ENCODE measurements at regions not wholly inside any gene's neighbourhood (a gene's known extent, or its start where the extent isn't known, plus 50 kb on each side); places are given as distances from the start of the nearest gene placed in this dataset.
"Not testable (repeated sequence)": the region's sequence is repeated elsewhere in the genome, so short reads cannot be mapped to it uniquely, and the experiment has no call there.

DNA sequence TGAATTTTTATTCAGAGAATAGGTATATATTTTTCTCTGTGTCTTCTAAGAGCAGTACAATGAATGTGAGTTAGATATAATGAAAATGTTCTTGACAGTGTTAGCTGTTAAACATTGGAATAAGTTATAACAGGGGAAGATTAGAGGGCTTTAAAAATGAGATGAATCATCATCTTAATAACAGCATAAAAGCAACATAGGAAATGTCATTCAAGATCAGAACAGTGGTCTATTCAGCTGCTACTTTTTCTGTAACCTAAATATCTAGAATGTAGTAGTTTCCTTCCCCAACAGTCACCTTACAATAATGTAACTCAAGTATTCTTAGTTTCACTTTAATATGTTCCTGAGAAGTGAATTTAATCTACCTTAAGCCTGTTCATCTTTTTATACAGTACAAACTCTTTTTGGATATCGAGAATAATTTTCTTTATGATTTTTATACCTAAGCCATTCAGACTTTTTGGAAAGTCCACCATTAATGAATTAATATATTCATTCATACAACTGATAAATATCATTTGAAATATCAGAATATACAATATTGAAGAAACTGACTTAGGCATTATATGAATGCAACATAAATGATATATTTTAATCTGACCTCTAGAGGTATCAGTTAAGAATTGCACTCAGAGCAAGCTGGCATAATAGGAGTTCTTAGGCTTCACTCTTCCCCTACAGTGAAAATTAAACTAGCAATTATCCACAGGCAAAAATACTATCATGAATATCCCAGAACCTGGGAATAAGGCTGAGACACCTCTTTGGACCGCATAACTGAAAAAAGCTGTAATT, 66.1 kb upstream of the EDIL3 start:
- DNase-seq: peak; percentile 32

DNA sequence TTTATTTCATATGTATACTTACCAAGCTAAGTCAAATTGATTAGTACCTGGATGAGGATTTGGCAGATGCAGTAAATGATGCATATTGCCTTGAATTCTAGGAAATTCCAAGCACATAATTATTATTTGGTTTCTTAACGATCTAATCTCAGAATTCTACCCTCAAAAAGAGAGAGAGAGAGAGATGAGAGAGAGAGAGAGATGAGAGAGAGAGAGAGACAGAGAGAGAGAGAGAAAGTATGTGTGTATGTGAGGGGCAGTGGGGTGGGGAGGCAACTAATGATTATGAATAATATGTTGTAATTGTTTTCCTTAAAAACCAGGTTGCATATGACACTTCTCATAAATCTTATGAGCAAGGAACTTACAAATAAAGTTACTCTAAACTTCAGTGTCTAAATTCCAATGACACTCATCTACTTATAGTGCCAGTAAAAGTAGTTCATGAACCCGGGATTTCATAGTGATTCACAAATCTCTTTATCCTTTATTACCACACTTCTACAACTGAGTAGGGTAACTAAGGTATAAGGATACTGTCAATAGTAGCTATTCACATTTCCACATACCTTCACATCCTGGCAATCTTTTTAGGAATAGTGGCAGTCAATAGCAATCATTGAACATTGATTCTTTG, 60.5 kb upstream of the EDIL3 start:
- no peak for DNase-seq

DNA sequence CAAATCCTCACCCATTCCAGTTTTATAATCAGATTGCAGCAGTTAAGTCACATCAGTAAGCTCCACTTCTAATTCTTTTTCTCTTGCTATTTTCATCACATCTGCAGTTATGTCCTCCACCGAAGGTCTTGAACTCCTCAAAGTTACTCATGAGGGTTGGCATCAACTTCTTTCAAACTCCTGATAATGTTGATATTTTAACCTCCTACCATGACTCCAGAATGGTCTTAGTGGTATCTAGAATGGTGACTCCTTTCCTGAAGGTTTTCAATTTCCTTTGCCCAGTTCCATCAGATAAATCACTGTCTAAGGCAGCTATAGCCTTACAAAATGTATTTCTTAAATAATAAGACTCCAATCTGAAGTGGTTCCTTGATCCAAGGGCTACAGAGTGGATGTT, 53.8 kb upstream of the EDIL3 start:
- no peak for DNase-seq

- DNase-seq: no peak
Observed at GRCh38 chr5:84437673-84438315, 53.1 kb upstream of the EDIL3 start.

- DNase-seq: no peak
Observed at GRCh38 chr5:84436866-84437265, 52.2 kb upstream of the EDIL3 start.

DNA sequence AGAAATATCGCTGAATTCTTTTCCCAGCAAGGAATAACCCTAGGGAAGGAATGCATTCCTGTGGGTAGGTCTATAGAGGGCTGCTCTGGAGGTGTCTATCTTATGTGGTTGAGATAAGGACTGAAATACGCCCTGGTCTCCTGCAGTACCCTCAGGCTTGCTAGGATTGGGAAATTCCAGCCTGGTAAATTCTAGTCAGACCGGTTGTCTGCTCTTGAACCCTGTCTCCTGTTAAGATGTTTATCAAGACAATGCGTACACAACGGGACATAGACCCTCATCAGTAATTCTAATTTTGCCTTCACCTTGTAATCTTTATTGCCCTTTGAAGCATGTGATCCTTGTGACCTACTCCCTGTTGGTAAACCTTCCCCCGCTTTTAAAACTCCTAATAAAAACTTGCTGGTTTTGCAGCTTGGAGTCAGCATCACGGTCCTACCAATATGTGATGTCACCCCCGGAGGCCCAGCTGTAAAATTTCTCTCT, 51.2 kb upstream of the EDIL3 start:
- not testable (repeated sequence) for DNase-seq

All from NCI-H2227 treated with DMSO at 0.1 percent for 48 hours (cell line).